Activated naive CD4-positive, alpha-beta T cell treated with anti-CD3 and anti-CD28 coated beads, Interleukin-2, amount 10 ng/mL, durations not matched to agents 7 days and 5 days (primary cell): ENCODE measurements at regions not wholly inside any gene's neighbourhood (a gene's known extent, or its start where the extent isn't known, plus 50 kb on each side); places are given as distances from the start of the nearest gene placed in this dataset.
"Not testable (repeated sequence)": the region's sequence is repeated elsewhere in the genome, so short reads cannot be mapped to it uniquely, and the experiment has no call there.

Experiments used
- CTCF ChIA-PET: fragments of 350-600 bp; sonication (Branson Sonifier 250); formaldehyde crosslinking; loops from one replicate; lab custom pipeline; 2021; ENCODE audit warnings: antibody characterized with exemption; lab: Charles Lee
- DNase-seq: peaks from one replicate; pipeline ENCODE4 v3.0.0-alpha.2; 2020
- H3K27ac Mint-ChIP-seq: one replicate; pipeline ENCODE4 v1.8.0; 2021; ENCODE audit warnings: mild to moderate bottlenecking, moderate library complexity, mixed read lengths
- H3K27me3 Mint-ChIP-seq: one replicate; pipeline ENCODE4 v1.8.0; 2021; ENCODE audit warnings: mild to moderate bottlenecking, mixed read lengths
- H3K36me3 Mint-ChIP-seq: one replicate; pipeline ENCODE4 v1.8.0; 2021; ENCODE audit warnings: mixed read lengths
- H3K4me1 Mint-ChIP-seq: one replicate; pipeline ENCODE4 v1.8.0; 2021; ENCODE audit warnings: mixed read lengths
- H3K4me3 Mint-ChIP-seq: one replicate; pipeline ENCODE4 v1.8.0; 2021; ENCODE audit warnings: mild to moderate bottlenecking, moderate library complexity, mixed read lengths
- H3K9me3 Mint-ChIP-seq: one replicate; pipeline ENCODE4 v1.8.0; 2021; ENCODE audit warnings: mixed read lengths

DNA sequence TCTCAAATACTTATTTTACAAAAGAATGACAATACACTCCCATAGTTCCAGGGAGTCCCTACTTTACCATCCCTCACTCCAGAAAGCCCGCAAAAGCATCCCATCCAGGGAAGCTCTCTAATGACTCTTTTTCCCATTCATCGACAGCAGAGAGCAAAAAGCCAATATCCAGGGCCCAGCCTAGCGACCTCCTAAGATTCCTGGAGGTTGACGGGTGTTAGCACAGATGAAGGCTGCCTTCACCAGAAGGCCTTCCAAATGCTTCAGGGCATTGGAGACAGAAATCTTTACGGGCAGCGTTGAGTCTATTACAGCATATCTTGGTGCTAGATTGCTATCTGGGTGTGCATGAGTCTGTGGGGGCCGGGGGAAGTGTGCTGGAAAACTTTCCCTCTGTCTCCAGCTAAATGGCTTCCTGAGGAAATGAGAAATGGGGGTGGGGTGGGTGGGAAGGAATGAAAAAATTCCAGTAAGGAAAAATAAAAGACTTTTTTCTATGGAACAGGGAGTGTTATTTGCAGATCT lies 136.6 kb downstream of the PROX1 start:
- no peaks in the 10 kb centered on the region for H3K4me1 Mint-ChIP-seq
- H3K27me3 Mint-ChIP-seq = no peaks in the 10 kb centered on the region
- no peak for DNase-seq
- no peaks in the 10 kb centered on the region for H3K36me3 Mint-ChIP-seq
- no peaks in the 10 kb centered on the region for H3K9me3 Mint-ChIP-seq
- CTCF ChIA-PET = no interaction called here
- no peak overlapping the region for H3K27ac Mint-ChIP-seq
- H3K4me3 Mint-ChIP-seq = no peak overlapping the region

GRCh38 chr1:214124915-214125314 lies 137.1 kb downstream of the PROX1 start:
- Mint-ChIP-seq H3K9me3 (no peaks in the 10 kb centered on the region), H3K4me1 (no peaks in the 10 kb centered on the region), H3K27me3 (no peaks in the 10 kb centered on the region), H3K4me3 (no peak overlapping the region), H3K27ac (no peak overlapping the region), H3K36me3 (no peaks in the 10 kb centered on the region)
- CTCF ChIA-PET = no interaction called here
- no peak for DNase-seq

- H3K27me3 Mint-ChIP-seq = no peaks in the 10 kb centered on the region
- CTCF ChIA-PET = no interaction called here
- no peak overlapping the region for H3K27ac Mint-ChIP-seq
- no peak overlapping the region for H3K4me3 Mint-ChIP-seq
- no peaks in the 10 kb centered on the region for H3K9me3 Mint-ChIP-seq
- H3K4me1 Mint-ChIP-seq = no peaks in the 10 kb centered on the region
- no peak for DNase-seq
- no peaks in the 10 kb centered on the region for H3K36me3 Mint-ChIP-seq
Measured at GRCh38 chr1:214125819-214126218, 138.0 kb downstream of the PROX1 start.

- CTCF ChIA-PET = no interaction called here
- Mint-ChIP-seq H3K27ac (no peak overlapping the region), H3K9me3 (no peaks in the 10 kb centered on the region), H3K27me3 (no peaks in the 10 kb centered on the region), H3K4me1 (no peaks in the 10 kb centered on the region), H3K4me3 (no peak overlapping the region), H3K36me3 (no peaks in the 10 kb centered on the region)
- no peak for DNase-seq
Measured at GRCh38 chr1:214126697-214127146, 138.9 kb downstream of the PROX1 start.

DNA sequence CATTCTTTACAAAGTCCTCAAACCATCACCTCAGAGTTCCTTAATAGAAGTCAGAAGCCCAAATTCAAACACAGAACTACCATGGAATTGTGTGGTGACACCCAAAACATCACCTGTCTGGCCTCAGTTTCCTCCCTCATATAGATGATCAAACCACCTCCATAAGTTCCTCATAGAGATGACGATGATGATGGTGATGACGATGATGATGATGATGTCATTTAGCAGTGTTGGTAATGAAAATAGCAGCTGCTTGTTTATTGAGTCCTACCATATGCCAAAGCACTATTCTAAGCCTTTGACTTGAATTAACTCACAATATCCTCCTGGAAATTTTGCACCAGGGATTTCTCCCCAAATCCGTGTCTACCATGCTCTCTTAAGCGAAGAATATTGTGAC lies 139.9 kb downstream of the PROX1 start:
- no peak overlapping the region for H3K27ac Mint-ChIP-seq
- H3K4me1 Mint-ChIP-seq = no peaks in the 10 kb centered on the region
- no peaks in the 10 kb centered on the region for H3K9me3 Mint-ChIP-seq
- CTCF ChIA-PET = no interaction called here
- H3K36me3 Mint-ChIP-seq = no peaks in the 10 kb centered on the region
- no peak for DNase-seq
- H3K4me3 Mint-ChIP-seq = no peak overlapping the region
- H3K27me3 Mint-ChIP-seq = no peaks in the 10 kb centered on the region

- CTCF ChIA-PET = interaction anchor here (1.1 kb wide), 1 partner anchor 13 kb away, joined by 4 read pairs; no protein-coding TSS in a partner anchor
- no peak for DNase-seq
- no peaks in the 10 kb centered on the region for H3K27me3 Mint-ChIP-seq
- H3K27ac Mint-ChIP-seq = no peak overlapping the region
- no peaks in the 10 kb centered on the region for H3K4me1 Mint-ChIP-seq
- H3K9me3 Mint-ChIP-seq = no peaks in the 10 kb centered on the region
- H3K4me3 Mint-ChIP-seq = no peak overlapping the region
- no peaks in the 10 kb centered on the region for H3K36me3 Mint-ChIP-seq
Measured at GRCh38 chr1:214135886-214136285, 145.1 kb upstream of the SMYD2 start.

- Mint-ChIP-seq H3K27ac (no peak overlapping the region), H3K4me1 (no peaks in the 10 kb centered on the region), H3K27me3 (no peaks in the 10 kb centered on the region), H3K36me3 (no peaks in the 10 kb centered on the region), H3K4me3 (no peak overlapping the region), H3K9me3 (no peaks in the 10 kb centered on the region)
- no peak for DNase-seq
- CTCF ChIA-PET = interaction anchor here (1.1 kb wide), 1 partner anchor 13 kb away, joined by 4 read pairs; no protein-coding TSS in a partner anchor
Measured at GRCh38 chr1:214136324-214136919, 144.5 kb upstream of the SMYD2 start.

DNA sequence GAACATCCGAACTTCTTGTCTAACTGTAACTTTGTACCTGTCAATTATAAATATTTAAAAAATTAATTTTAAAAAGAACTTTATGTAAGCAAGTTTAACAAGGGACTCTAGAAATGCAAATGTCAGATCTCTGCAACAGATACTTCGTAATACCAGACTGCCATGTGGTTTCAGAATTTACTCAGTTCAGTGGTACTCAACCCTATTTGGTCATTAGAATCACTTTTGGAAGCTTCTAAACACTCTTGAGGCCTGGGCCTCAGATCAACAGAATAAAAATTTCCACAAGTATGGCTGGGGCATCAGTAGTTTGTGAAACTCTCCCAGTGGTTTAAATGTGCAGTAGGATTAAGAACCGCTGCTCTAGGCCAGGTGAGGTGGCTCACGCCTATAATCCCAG lies 139.5 kb upstream of the SMYD2 start:
- H3K4me3 Mint-ChIP-seq = no peak overlapping the region
- no peak overlapping the region for H3K27ac Mint-ChIP-seq
- H3K4me1 Mint-ChIP-seq = no peaks in the 10 kb centered on the region
- CTCF ChIA-PET = no interaction called here
- no peaks in the 10 kb centered on the region for H3K27me3 Mint-ChIP-seq
- no peaks in the 10 kb centered on the region for H3K9me3 Mint-ChIP-seq
- no peak for DNase-seq
- H3K36me3 Mint-ChIP-seq = no peaks in the 10 kb centered on the region

DNA sequence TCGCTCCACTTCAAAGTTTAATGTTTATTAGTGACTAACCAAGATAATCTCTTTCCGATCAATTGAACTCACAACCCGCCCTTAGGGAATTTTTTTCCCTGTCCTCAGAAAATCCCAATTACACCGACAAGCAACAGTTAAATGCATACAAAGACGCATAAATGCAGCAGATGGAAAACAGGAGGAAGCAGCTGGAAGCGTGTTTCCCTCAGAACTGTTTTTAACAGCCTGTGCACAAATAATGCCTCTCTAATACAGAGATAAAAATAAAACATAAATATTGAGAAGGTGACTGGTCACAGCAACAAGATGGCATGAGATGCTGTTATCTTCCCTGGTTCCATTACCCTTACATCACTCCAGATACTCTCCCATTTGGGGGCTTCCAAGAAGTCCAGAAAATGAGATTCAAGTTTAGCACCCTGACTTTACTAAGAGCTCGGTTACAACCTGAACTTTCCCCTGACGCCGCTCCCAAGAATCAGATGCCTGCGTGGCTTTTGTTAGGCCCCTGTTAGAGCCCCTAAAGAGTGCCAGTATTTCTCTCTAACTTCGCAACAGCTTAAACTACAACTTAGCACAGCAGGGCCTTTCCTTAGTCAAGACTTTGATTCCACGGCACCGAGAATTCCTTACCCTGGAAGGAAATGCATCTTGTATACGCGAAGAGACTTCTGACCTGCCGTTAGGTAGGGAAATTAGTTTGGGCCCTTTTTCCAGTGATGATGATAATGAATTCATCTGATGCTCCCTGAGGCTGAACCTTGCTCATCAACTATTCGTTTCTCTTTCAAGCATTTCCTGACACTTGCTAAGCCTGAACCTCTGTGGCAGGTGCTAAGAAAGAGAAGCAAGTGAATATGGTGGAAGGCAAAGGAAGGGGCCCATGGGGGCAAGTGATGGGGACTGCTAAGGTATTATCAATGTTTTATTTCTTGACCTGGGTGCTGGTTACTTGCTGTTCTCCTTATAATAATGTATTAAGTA lies 137.7 kb upstream of the SMYD2 start:
- Mint-ChIP-seq H3K4me1 (no peaks in the 10 kb centered on the region), H3K27me3 (no peaks in the 10 kb centered on the region), H3K27ac (no peak overlapping the region), H3K4me3 (no peak overlapping the region), H3K9me3 (no peaks in the 10 kb centered on the region), H3K36me3 (no peaks in the 10 kb centered on the region)
- CTCF ChIA-PET = interaction anchor here (1.1 kb wide), 1 partner anchor 185 kb away, joined by 3 read pairs; no protein-coding TSS in a partner anchor
- no peak for DNase-seq

DNA sequence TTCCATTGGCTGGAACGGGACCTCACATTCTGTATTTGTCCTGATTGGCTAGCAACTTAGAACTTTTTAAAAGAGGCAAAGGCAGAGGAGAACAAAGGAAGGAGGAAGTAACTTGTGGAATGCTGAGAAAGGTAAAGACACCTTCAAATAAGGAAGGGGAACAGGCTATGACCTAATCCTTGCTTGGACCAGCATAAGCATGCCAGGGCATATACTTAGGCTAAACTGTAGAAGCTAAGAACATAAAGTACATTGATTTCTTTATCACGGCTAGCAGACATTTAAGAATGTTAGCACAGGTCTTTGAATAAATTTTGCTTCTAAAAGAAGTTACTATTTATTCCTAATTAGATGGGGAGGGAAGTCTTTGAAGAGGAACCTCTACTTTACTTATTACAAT lies 136.4 kb upstream of the SMYD2 start:
- H3K27ac Mint-ChIP-seq, H3K36me3 Mint-ChIP-seq, H3K4me1 Mint-ChIP-seq, H3K4me3 Mint-ChIP-seq, DNase-seq, H3K9me3 Mint-ChIP-seq, CTCF ChIA-PET, H3K27me3 Mint-ChIP-seq: not testable (repeated sequence)

- DNase-seq = no peak
- Mint-ChIP-seq H3K36me3 (no peaks in the 10 kb centered on the region), H3K27ac (no peak overlapping the region), H3K4me3 (no peak overlapping the region), H3K4me1 (no peaks in the 10 kb centered on the region), H3K27me3 (no peaks in the 10 kb centered on the region), H3K9me3 (no peaks in the 10 kb centered on the region)
- CTCF ChIA-PET = interaction anchor here (1.4 kb wide), 1 partner anchor 185 kb away, joined by 5 read pairs; no protein-coding TSS in a partner anchor
Measured at GRCh38 chr1:214146523-214146922, 134.4 kb upstream of the SMYD2 start.

DNA sequence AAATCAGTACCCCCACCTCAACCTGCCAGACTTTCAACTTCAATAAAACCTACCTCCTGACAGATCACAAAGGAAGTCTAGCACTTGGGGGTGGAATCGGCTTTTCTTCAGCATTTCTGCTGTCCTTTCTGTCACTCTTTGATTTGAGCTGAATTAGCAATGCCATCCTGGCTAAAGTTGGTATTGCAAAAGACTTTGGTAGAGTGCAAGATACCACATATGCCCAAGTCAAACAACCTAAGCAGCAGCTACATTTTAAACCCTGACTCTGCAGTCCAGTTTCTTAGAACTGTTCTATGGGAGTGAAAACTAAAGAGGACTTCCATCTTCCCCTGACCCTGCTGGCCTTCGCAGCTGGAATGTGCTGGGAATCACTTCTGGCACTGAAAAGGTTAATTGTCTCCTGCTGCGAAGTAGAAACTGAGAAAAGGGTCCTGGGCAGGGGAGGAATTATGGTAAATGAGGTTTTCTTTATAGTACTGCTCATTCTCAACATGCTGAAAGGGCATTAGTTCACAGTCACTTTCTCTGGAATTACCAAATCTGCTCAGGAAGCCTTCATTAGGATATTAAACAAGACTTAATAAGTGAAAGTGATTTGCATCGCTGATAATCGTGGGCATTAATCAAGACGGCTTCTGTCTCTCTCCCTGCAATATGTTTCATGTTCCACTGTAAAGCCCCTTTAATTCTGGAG lies 126.2 kb upstream of the SMYD2 start:
- Mint-ChIP-seq H3K27me3 (peaks cover 15% of the 10 kb centered on the region), H3K4me1 (no peaks in the 10 kb centered on the region), H3K4me3 (no peak overlapping the region), H3K9me3 (no peaks in the 10 kb centered on the region), H3K36me3 (no peaks in the 10 kb centered on the region), H3K27ac (no peak overlapping the region)
- DNase-seq = no peak
- CTCF ChIA-PET = no interaction called here

DNA sequence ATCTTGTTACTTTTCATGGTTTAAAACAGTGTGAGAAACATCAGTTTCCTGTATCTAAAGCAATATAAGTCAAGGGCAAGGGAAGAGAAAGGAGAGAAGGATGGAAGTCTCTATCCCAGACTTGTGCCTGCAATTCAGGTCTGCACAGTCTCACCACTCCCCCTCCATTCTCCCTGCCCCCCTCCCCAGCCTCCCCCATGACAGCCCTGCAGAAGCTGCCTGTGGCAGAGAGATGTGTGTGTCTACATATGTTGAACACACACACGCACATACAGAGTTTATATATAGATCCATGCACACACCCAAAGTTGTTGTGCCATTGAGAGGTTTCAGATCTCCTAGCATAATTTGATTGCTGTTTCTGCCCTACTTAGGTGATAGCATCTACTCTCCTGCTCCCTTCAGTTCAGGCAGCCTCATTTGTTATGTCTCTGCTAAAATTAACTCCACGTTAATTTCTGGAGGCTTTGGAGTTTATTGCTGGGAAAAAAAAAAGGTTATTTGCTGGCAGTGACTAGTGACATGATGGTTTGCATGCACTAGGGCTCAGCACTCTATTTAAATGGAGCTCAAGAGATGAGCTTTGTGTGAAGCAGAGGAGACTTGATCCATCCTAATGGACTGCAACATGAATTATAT lies 124.9 kb upstream of the SMYD2 start:
- Mint-ChIP-seq H3K9me3 (no peaks in the 10 kb centered on the region), H3K4me1 (no peaks in the 10 kb centered on the region), H3K36me3 (no peaks in the 10 kb centered on the region), H3K27ac (no peak overlapping the region), H3K27me3 (peaks cover 17% of the 10 kb centered on the region), H3K4me3 (no peak overlapping the region)
- no peak for DNase-seq
- CTCF ChIA-PET = no interaction called here

- no peak overlapping the region for H3K27ac Mint-ChIP-seq
- peaks cover 7% of the 10 kb centered on the region for H3K27me3 Mint-ChIP-seq
- no peaks in the 10 kb centered on the region for H3K36me3 Mint-ChIP-seq
- H3K9me3 Mint-ChIP-seq = no peaks in the 10 kb centered on the region
- CTCF ChIA-PET = no interaction called here
- no peaks in the 10 kb centered on the region for H3K4me1 Mint-ChIP-seq
- no peak overlapping the region for H3K4me3 Mint-ChIP-seq
- no peak for DNase-seq
Measured at GRCh38 chr1:214164173-214164572, 116.8 kb upstream of the SMYD2 start.
